HL-60 (cell line): ENCODE measurements at regions not wholly inside any gene's neighbourhood (a gene's known extent, or its start where the extent isn't known, plus 50 kb on each side); places are given as distances from the start of the nearest gene placed in this dataset.

ENCODE experiments used
- DNase-seq, 2 experiments: peaks; one replicate each; pipeline ENCODE4 v3.0.0-alpha.2; 2010 to 2020; ENCODE audit warnings: low read depth in 1 of 2, low spot score in 1 of 2
- H3K27ac ChIP-seq: fragments of 250-450 bp; sonication (Bioruptor Pico); replicated peaks from 2 replicates; pipeline ENCODE4 v1.5.1; 2020; ENCODE audit warnings: mild to moderate bottlenecking, moderate library complexity
- H3K27me3 ChIP-seq: fragments of 250-450 bp; sonication (Bioruptor Pico); 2 replicates; pipeline ENCODE4 v1.5.1; 2021; ENCODE audit warnings: mild to moderate bottlenecking, moderate library complexity; ENCODE audit not compliant: insufficient read depth, poor library complexity, severe bottlenecking
- H3K4me3 ChIP-seq: replicated peaks from 2 replicates; pipeline ENCODE4 v1.5.1; 2011; ENCODE audit warnings: mild to moderate bottlenecking, control low read depth, low read length; ENCODE audit not compliant: insufficient read depth
- GABPA ChIP-seq: IDR thresholded peaks from 2 replicates; pipeline ENCODE4 v1.6.1; 2012; ENCODE audit warnings: low read depth
- POLR2AphosphoS5 ChIP-seq: IDR thresholded peaks from 2 replicates; pipeline ENCODE4 v1.6.1; 2012; ENCODE audit warnings: low read depth
- SPI1 ChIP-seq: IDR thresholded peaks from 2 replicates; pipeline ENCODE4 v1.6.1; 2012; ENCODE audit warnings: low read depth, mild to moderate bottlenecking, borderline replicate concordance
- TF ChIP-seq, protein P1 (sequence below): IDR thresholded peaks from one replicate; pipeline ENCODE4 v1.5.1; 2011; ENCODE audit warnings: low read length, control low read depth, inconsistent platforms; ENCODE audit not compliant: insufficient read depth
- TF ChIP-seq, protein P2 (sequence below): IDR thresholded peaks from 2 replicates; pipeline ENCODE4 v1.6.1; 2012; ENCODE audit warnings: low read depth; ENCODE audit not compliant: insufficient replicate concordance

DNA sequence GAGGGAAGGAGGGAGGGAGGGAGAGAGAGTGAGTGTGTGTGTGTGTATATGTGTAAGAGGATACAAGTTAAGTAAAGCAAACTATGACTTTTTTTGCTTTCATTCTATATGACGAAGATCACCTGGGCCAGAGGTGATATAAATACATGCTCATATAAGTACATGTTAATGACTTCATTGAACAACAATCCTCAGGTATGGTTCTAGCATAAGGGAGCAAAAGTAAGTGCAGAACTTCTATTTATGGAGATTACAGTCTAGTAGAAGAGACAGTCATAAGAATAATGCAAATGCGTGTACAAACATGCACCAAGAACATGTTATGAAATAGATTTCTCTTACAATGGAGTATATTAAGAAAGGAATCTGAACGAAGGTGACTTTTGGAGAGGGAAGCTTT is 1804.0 kb downstream of the MAT2B start:
- H3K27ac ChIP-seq: no peak overlapping the region
- DNase-seq: no peak
- H3K27me3 ChIP-seq: no peaks in the 10 kb centered on the region
- no peak overlapping the region for H3K4me3 ChIP-seq
- TF ChIP-seq GABPA (no peak), SPI1 (no peak), POLR2AphosphoS5 (no peak)
- TF ChIP-seq, protein P1, sequence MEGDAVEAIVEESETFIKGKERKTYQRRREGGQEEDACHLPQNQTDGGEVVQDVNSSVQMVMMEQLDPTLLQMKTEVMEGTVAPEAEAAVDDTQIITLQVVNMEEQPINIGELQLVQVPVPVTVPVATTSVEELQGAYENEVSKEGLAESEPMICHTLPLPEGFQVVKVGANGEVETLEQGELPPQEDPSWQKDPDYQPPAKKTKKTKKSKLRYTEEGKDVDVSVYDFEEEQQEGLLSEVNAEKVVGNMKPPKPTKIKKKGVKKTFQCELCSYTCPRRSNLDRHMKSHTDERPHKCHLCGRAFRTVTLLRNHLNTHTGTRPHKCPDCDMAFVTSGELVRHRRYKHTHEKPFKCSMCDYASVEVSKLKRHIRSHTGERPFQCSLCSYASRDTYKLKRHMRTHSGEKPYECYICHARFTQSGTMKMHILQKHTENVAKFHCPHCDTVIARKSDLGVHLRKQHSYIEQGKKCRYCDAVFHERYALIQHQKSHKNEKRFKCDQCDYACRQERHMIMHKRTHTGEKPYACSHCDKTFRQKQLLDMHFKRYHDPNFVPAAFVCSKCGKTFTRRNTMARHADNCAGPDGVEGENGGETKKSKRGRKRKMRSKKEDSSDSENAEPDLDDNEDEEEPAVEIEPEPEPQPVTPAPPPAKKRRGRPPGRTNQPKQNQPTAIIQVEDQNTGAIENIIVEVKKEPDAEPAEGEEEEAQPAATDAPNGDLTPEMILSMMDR: no peak
- TF ChIP-seq, protein P2, sequence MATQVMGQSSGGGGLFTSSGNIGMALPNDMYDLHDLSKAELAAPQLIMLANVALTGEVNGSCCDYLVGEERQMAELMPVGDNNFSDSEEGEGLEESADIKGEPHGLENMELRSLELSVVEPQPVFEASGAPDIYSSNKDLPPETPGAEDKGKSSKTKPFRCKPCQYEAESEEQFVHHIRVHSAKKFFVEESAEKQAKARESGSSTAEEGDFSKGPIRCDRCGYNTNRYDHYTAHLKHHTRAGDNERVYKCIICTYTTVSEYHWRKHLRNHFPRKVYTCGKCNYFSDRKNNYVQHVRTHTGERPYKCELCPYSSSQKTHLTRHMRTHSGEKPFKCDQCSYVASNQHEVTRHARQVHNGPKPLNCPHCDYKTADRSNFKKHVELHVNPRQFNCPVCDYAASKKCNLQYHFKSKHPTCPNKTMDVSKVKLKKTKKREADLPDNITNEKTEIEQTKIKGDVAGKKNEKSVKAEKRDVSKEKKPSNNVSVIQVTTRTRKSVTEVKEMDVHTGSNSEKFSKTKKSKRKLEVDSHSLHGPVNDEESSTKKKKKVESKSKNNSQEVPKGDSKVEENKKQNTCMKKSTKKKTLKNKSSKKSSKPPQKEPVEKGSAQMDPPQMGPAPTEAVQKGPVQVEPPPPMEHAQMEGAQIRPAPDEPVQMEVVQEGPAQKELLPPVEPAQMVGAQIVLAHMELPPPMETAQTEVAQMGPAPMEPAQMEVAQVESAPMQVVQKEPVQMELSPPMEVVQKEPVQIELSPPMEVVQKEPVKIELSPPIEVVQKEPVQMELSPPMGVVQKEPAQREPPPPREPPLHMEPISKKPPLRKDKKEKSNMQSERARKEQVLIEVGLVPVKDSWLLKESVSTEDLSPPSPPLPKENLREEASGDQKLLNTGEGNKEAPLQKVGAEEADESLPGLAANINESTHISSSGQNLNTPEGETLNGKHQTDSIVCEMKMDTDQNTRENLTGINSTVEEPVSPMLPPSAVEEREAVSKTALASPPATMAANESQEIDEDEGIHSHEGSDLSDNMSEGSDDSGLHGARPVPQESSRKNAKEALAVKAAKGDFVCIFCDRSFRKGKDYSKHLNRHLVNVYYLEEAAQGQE: no peak

DNA sequence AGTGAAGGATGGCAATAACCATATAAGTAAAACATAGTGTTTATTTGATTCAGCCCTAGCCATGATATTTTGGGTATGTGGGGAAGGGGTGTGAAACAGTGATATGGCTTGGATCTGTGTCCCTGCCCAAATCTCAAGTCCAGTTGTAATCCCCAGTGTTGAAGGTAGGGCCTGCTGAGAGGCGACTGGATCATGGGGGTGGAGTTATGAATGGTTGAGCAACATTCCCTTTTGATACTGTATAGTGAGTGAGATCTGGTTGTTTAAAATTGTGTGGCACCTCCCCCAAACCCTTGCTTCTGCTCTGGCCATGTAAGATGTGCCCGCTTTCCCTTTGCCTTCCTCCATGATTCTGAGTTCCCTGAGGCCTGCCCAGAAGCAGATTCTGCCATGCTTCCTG is 1804.6 kb downstream of the MAT2B start:
- no peak for DNase-seq
- Histone ChIP-seq H3K27me3 (no peaks in the 10 kb centered on the region), H3K4me3 (no peak overlapping the region), H3K27ac (no peak overlapping the region)
- TF ChIP-seq SPI1: no peak
- TF ChIP-seq, protein P1: no peak
- TF ChIP-seq POLR2AphosphoS5: no peak
- no peak for TF ChIP-seq GABPA
- TF ChIP-seq, protein P2: no peak

DNA sequence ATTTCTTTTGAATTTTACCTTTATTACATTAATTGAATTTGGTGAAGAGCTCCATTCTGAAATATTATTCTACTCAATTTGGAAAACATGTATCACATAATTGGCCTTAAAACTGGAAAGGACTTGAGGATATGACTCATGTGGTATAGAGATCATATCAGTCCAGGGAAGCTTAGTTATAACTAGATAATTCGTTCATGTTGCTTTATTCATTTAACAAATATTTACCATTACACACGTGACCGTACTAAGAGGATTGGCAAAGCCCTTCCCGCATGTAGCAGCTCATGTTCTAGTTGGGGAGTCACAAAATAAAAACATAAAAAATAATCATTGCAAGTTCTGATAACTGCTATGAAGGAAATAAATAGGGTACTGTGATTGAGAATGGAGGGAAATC is 1816.5 kb downstream of the MAT2B start:
- H3K27ac ChIP-seq: no peak overlapping the region
- TF ChIP-seq, protein P2: no peak
- no peak for DNase-seq
- H3K4me3 ChIP-seq: no peak overlapping the region
- no peaks in the 10 kb centered on the region for H3K27me3 ChIP-seq

DNA sequence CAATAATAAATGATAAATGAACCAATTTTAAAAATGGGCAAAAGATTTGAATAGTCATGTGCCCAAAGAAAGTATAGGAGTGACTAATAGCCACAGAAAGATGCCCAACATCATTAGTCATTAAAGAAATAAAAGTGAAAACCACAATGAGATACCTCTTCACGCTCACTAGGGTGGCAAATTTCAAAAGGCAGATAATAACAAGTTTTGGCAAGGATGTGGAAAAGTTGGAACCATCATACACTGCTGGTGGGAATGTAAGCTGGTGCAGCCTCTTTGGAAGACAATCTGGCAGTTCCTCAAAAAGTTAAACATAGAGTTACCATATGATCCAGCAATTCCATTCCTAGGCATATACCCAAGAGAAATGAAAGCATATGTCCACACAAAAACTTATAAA is 1819.8 kb downstream of the MAT2B start:
- Histone ChIP-seq H3K4me3 (no peak overlapping the region), H3K27ac (no peak overlapping the region), H3K27me3 (no peaks in the 10 kb centered on the region)
- no peak for TF ChIP-seq SPI1
- TF ChIP-seq, protein P1: no peak
- TF ChIP-seq, protein P2: no peak
- TF ChIP-seq POLR2AphosphoS5: no peak
- TF ChIP-seq GABPA: no peak
- DNase-seq: no peak
